Neuronal stem cell (in vitro differentiated cells): ENCODE measurements at regions not wholly inside any gene's neighbourhood (a gene's known extent, or its start where the extent isn't known, plus 50 kb on each side); places are given as distances from the start of the nearest gene placed in this dataset.

Experiments
- DNase-seq: peaks from one replicate; pipeline ENCODE4 v3.0.0-alpha.2; 2013; ENCODE audit warnings: low spot score
- H2AFZ ChIP-seq: one replicate; pipeline ENCODE4 v1.6.1; 2013; ENCODE audit warnings: mild to moderate bottlenecking, low read length, inconsistent platforms
- H2AK5ac ChIP-seq: 2 replicates; pipeline ENCODE4 v1.6.1; 2013; ENCODE audit warnings: low read depth, mild to moderate bottlenecking, inconsistent platforms, low read length, moderate library complexity, mixed read lengths
- H2BK120ac ChIP-seq: 2 replicates; pipeline ENCODE4 v1.6.1; 2013; ENCODE audit warnings: low read depth, mild to moderate bottlenecking, inconsistent platforms, low read length, moderate library complexity, mixed read lengths
- H2BK12ac ChIP-seq: one replicate; pipeline ENCODE4 v1.6.1; 2013; ENCODE audit warnings: low read length, inconsistent platforms
- H2BK15ac ChIP-seq: 2 replicates; pipeline ENCODE4 v1.6.1; 2013; ENCODE audit warnings: mild to moderate bottlenecking, low read length, inconsistent platforms, mixed read lengths
- H2BK5ac ChIP-seq: one replicate; pipeline ENCODE4 v1.6.1; 2013; ENCODE audit warnings: inconsistent platforms, mild to moderate bottlenecking, low read length, moderate library complexity
- H3K14ac ChIP-seq: one replicate; pipeline ENCODE4 v1.6.1; 2013; ENCODE audit warnings: low read length, inconsistent platforms
- H3K18ac ChIP-seq: 2 replicates; pipeline ENCODE4 v1.6.1; 2013; ENCODE audit warnings: low read length, inconsistent platforms
- H3K23ac ChIP-seq: 2 replicates; pipeline ENCODE4 v1.6.1; 2013; ENCODE audit warnings: low read depth, mild to moderate bottlenecking, mixed read lengths, low read length, inconsistent platforms; ENCODE audit not compliant: poor library complexity
- H3K27ac ChIP-seq: replicated peaks from 3 replicates; pipeline ENCODE4 v1.5.1; 2013; ENCODE audit warnings: low read length, inconsistent platforms
- H3K27me3 ChIP-seq, 3 experiments: 2 replicates each; pipeline ENCODE4 v1.6.1; 2013; ENCODE audit warnings: low read length in 3 of 3, mild to moderate bottlenecking in 2 of 3, inconsistent platforms in 1 of 3, low read depth in 1 of 3, mixed read lengths in 1 of 3, moderate library complexity in 1 of 3; ENCODE audit not compliant: control insufficient read depth in 3 of 3, insufficient read depth in 3 of 3
- H3K36me3 ChIP-seq, 2 donors: replicated peaks in 1 of 2; 2 replicates each; pipeline ENCODE4 v1.6.1; 2013; ENCODE audit warnings: low read length in 2 of 2; ENCODE audit not compliant: control insufficient read depth in 2 of 2, insufficient read depth in 2 of 2
- H3K4ac ChIP-seq: 2 replicates; pipeline ENCODE4 v1.6.1; 2013; ENCODE audit warnings: inconsistent platforms, mild to moderate bottlenecking, low read length, moderate library complexity
- H3K4me1 ChIP-seq, 2 donors: 1 replicate in 1 of 2; 2 replicates in 1 of 2; pipeline ENCODE4 v1.6.1; 2013; ENCODE audit warnings: low read length in 2 of 2, low read depth in 1 of 2; ENCODE audit not compliant: control insufficient read depth in 2 of 2, insufficient read depth in 1 of 2
- H3K4me2 ChIP-seq: one replicate; pipeline ENCODE4 v1.6.1; 2013; ENCODE audit warnings: mild to moderate bottlenecking, low read length, inconsistent platforms; ENCODE audit not compliant: insufficient read depth, poor library complexity, severe bottlenecking
- H3K4me3 ChIP-seq, 2 donors: 2 replicates each; pipeline ENCODE4 v1.5.1; 2013; ENCODE audit warnings: low read length in 2 of 2, mild to moderate bottlenecking in 2 of 2, inconsistent platforms in 1 of 2, moderate library complexity in 1 of 2
- H3K79me1 ChIP-seq: one replicate; pipeline ENCODE4 v1.6.1; 2013; ENCODE audit warnings: low read depth, mild to moderate bottlenecking, inconsistent platforms, low read length, moderate library complexity
- H3K9ac ChIP-seq: one replicate; pipeline ENCODE4 v1.6.1; 2013; ENCODE audit warnings: mild to moderate bottlenecking, low read depth, low read length, inconsistent platforms; ENCODE audit not compliant: poor library complexity
- H3K9me3 ChIP-seq, 2 donors: replicated peaks in 1 of 2; 2 replicates each; pipeline versions ENCODE3 to v1.6.1; 2013; ENCODE audit warnings: low read length in 2 of 2, mild to moderate bottlenecking in 2 of 2, inconsistent platforms in 1 of 2, low read depth in 1 of 2, mixed read lengths in 1 of 2, moderate library complexity in 1 of 2; ENCODE audit not compliant: control insufficient read depth in 2 of 2, insufficient read depth in 1 of 2
- H4K8ac ChIP-seq: one replicate; pipeline ENCODE4 v1.6.1; 2013; ENCODE audit warnings: low read depth, mild to moderate bottlenecking, inconsistent platforms, low read length, moderate library complexity
- H4K91ac ChIP-seq: one replicate; pipeline ENCODE4 v1.6.1; 2013; ENCODE audit warnings: low read length, low read depth, mild to moderate bottlenecking, inconsistent platforms; ENCODE audit not compliant: poor library complexity
- WGBS, 2 donors: extraction: QIAGEN DNeasy Blood & Tissue Kit; methylation state at CpG; one replicate each; pipeline ENCODE4 v1.1.7; 2013; ENCODE audit warnings: missing lambda C conversion rate in 2 of 2, mixed read lengths in 1 of 2; ENCODE audit not compliant: insufficient read length in 2 of 2, insufficient replicate concordance in 1 of 2; ENCODE audit errors: extremely low coverage in 2 of 2; 5-methylcytosine and 5-hydroxymethylcytosine counted together

- H4K8ac ChIP-seq: no peak overlapping the region
- H3K4me1 ChIP-seq: no peaks in the 10 kb centered on the region
- H2BK12ac ChIP-seq: no peak overlapping the region
- no peak overlapping the region for H3K18ac ChIP-seq
- no peak overlapping the region for H2AK5ac ChIP-seq
- H3K36me3 ChIP-seq: no peaks in the 10 kb centered on the region
- no peak overlapping the region for H3K4ac ChIP-seq
- H3K9me3 ChIP-seq: peaks cover 0 to 2% of the 10 kb centered on the region in 2 donors
- no peak overlapping the region for H4K91ac ChIP-seq
- H3K23ac ChIP-seq: no peak overlapping the region
- H2BK5ac ChIP-seq: no peak overlapping the region
- no peaks in the 10 kb centered on the region for H3K27me3 ChIP-seq
- H3K79me1 ChIP-seq: no peaks in the 10 kb centered on the region
- DNase-seq: no peak
- H2BK120ac ChIP-seq: no peak overlapping the region
- no CpG with 5 or more reads among the region's 5 CpGs for WGBS, 2 donors
- no peak overlapping the region for H3K4me2 ChIP-seq
- no peak overlapping the region for H2BK15ac ChIP-seq
- H2AFZ ChIP-seq: no peak overlapping the region
- H3K14ac ChIP-seq: no peak overlapping the region
- H3K27ac ChIP-seq: no peak overlapping the region
- no peak overlapping the region for H3K9ac ChIP-seq
- H3K4me3 ChIP-seq: no peak overlapping the region
Observed at GRCh38 chr9:16290169-16290568, 580.3 kb downstream of the BNC2 start.

- Histone ChIP-seq H3K27ac (no peak overlapping the region), H3K4me1 (no peaks in the 10 kb centered on the region), H2AFZ (no peak overlapping the region), H3K4me2 (no peak overlapping the region), H3K79me1 (no peaks in the 10 kb centered on the region), H2BK120ac (no peak overlapping the region), H3K9me3 (peaks cover 0 to 2% of the 10 kb centered on the region in 2 donors), H4K91ac (no peak overlapping the region), H3K14ac (no peak overlapping the region), H3K36me3 (no peaks in the 10 kb centered on the region), H4K8ac (no peak overlapping the region), H3K4me3 (no peak overlapping the region), H2AK5ac (no peak overlapping the region), H3K18ac (no peak overlapping the region), H3K23ac (no peak overlapping the region), H2BK15ac (no peak overlapping the region), H3K27me3 (no peaks in the 10 kb centered on the region), H2BK5ac (no peak overlapping the region), H2BK12ac (no peak overlapping the region), H3K9ac (no peak overlapping the region), H3K4ac (no peak overlapping the region)
- no CpG with 5 or more reads among the region's 4 CpGs for WGBS, 2 donors
- DNase-seq: no peak
Observed at GRCh38 chr9:16291921-16292320, 578.5 kb downstream of the BNC2 start.

- no CpG with 5 or more reads among the region's 2 CpGs for WGBS, 2 donors
Observed at GRCh38 chr9:16293610-16294009, 576.9 kb downstream of the BNC2 start.

GRCh38 chr9:16294133-16294770 lies 576.2 kb downstream of the BNC2 start:
- Histone ChIP-seq H2BK120ac (no peak overlapping the region), H3K27me3 (no peaks in the 10 kb centered on the region), H2AFZ (no peak overlapping the region), H3K36me3 (no peaks in the 10 kb centered on the region), H3K14ac (no peak overlapping the region), H2BK12ac (no peak overlapping the region), H2BK5ac (no peak overlapping the region), H3K4me2 (no peak overlapping the region), H3K18ac (peak overlapping the region; percentile 17), H3K4me3 (no peak overlapping the region), H3K4ac (no peak overlapping the region), H4K8ac (peak overlapping the region; percentile 25), H3K4me1 (no peaks in the 10 kb centered on the region), H2BK15ac (no peak overlapping the region), H3K9me3 (peaks cover 0 to 2% of the 10 kb centered on the region in 2 donors), H3K23ac (no peak overlapping the region), H3K79me1 (no peaks in the 10 kb centered on the region), H3K9ac (no peak overlapping the region), H3K27ac (no peak overlapping the region), H4K91ac (no peak overlapping the region), H2AK5ac (peak overlapping the region; percentile 69)
- no CpG with 5 or more reads among the region's 7 CpGs for WGBS, 2 donors
- DNase-seq: no peak

More at GRCh38 chr9:16293610-16294009, 576.9 kb downstream of the BNC2 start:
- H2AK5ac ChIP-seq: no peak overlapping the region
- no peak overlapping the region for H3K4me2 ChIP-seq
- no peaks in the 10 kb centered on the region for H3K27me3 ChIP-seq
- no peak overlapping the region for H3K18ac ChIP-seq
- no peak for DNase-seq
- H3K27ac ChIP-seq: no peak overlapping the region
- no peak overlapping the region for H3K9ac ChIP-seq
- no peak overlapping the region for H3K4me3 ChIP-seq
- no peak overlapping the region for H3K23ac ChIP-seq
- no peak overlapping the region for H3K4ac ChIP-seq
- H3K9me3 ChIP-seq: peaks cover 0 to 2% of the 10 kb centered on the region in 2 donors
- H2BK15ac ChIP-seq: no peak overlapping the region
- no peak overlapping the region for H4K8ac ChIP-seq
- H3K4me1 ChIP-seq: no peaks in the 10 kb centered on the region
- no peak overlapping the region for H2BK5ac ChIP-seq
- no peaks in the 10 kb centered on the region for H3K79me1 ChIP-seq
- H3K36me3 ChIP-seq: no peaks in the 10 kb centered on the region
- no peak overlapping the region for H2AFZ ChIP-seq
- H4K91ac ChIP-seq: no peak overlapping the region
- H2BK120ac ChIP-seq: no peak overlapping the region
- no peak overlapping the region for H3K14ac ChIP-seq
- H2BK12ac ChIP-seq: no peak overlapping the region
